ENCODE measurements at regions not wholly inside any gene's neighbourhood (a gene's known extent, or its start where the extent isn't known, plus 50 kb on each side); places are given as distances from the start of the nearest gene placed in this dataset.

DNA sequence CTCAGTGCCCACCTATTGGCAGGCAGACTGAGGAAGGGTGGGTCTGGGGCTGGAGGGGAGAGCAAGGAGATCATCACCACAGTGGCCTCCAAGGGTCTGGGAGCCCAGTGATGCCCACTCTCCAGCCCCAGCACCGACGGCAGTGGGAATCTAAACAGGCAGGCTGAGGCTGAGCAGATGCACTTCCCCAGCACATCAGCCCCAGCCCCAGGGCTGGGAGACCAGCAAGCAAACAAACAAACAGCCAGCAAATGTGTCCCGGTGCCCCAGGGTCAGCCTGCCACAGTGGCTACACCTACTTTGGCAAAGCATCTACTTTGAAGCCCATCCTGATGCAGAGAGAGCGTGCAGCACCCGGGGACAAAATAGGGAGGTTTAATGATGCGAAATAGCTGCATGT, 216.3 kb upstream of the ZC3H12A start:
- TF ChIP-seq EZH2 (IDR thresholded peaks at IDR 0.05; ENCODE audit: insufficient read depth, poor library complexity, severe bottlenecking): no peak
- TF ChIP-seq EZH2phosphoT487 (IDR thresholded peaks at IDR 0.05; ENCODE audit: insufficient read depth, low read depth): no peak
